SK-N-SH (cell line): ENCODE measurements at regions not wholly inside any gene's neighbourhood (a gene's known extent, or its start where the extent isn't known, plus 50 kb on each side); places are given as distances from the start of the nearest gene placed in this dataset.

Source experiments
- CTCF ChIA-PET: fragments of 300-600, 350-600 bp; formaldehyde crosslinking; extraction: SDS; loops from one replicate; lab custom pipeline; 2021; lab: Yijun Ruan, JAX
- POLR2A ChIA-PET: fragments of 350-600 bp; sonication (Branson Sonifier 250); formaldehyde crosslinking; extraction: SDS; loops from one replicate; lab custom pipeline; 2020; ENCODE audit warnings: antibody characterized with exemption, inconsistent platforms; lab: Yijun Ruan, JAX
- DNase-seq: peaks from one replicate; pipeline ENCODE4 v3.0.0; 2012
- H2AFZ ChIP-seq: fragments of 200-600 bp; sonication (generic); 2 replicates; pipeline ENCODE4 v1.8.1; 2016; ENCODE audit warnings: antibody characterized with exemption, mild to moderate bottlenecking, low read depth
- H3F3A ChIP-seq: fragments of 200-600 bp; sonication (generic); replicated peaks from 2 replicates; pipeline ENCODE3; 2016; ENCODE audit warnings: antibody characterized with exemption, mild to moderate bottlenecking; ENCODE audit not compliant: insufficient read depth
- H3K27ac ChIP-seq, 2 experiments: fragments of 200-500 bp in 1 of 2; fragments of 200-600 bp in 1 of 2; sonication (Bioruptor generic) in 1 of 2; sonication (generic), shearing (Covaris generic) in 1 of 2; 2 replicates each; pipeline versions ENCODE4 v1.5.1 to v1.6.1; 2014 to 2016; ENCODE audit warnings: low read depth in 2 of 2, inconsistent platforms in 1 of 2, low read length in 1 of 2, mild to moderate bottlenecking in 1 of 2, mixed read lengths in 1 of 2
- H3K27me3 ChIP-seq: fragments of 200-600 bp; sonication (generic), shearing (Covaris generic); 2 replicates; pipeline ENCODE4 v1.6.1; 2016; ENCODE audit warnings: mixed run types; ENCODE audit not compliant: insufficient read depth
- H3K36me3 ChIP-seq, 2 experiments: fragments of 200-500 bp in 1 of 2; fragments of 200-600 bp in 1 of 2; sonication (Bioruptor generic) in 1 of 2; sonication (generic) in 1 of 2; replicated peaks in 1 of 2; 2 replicates each; pipeline versions ENCODE3 to v1.5.1; 2014 to 2016; ENCODE audit warnings: low read length in 1 of 2, mild to moderate bottlenecking in 1 of 2; ENCODE audit not compliant: insufficient read depth in 2 of 2, control insufficient read depth in 1 of 2
- H3K4me1 ChIP-seq, 2 experiments: fragments of 200-500 bp in 1 of 2; fragments of 200-600 bp in 1 of 2; sonication (Bioruptor generic) in 1 of 2; sonication (generic), shearing (Covaris generic) in 1 of 2; 2 replicates each; pipeline versions ENCODE4 v1.5.1 to v1.6.1; 2014 to 2016; ENCODE audit warnings: low read depth in 1 of 2, low read length in 1 of 2, mixed run types in 1 of 2; ENCODE audit not compliant: insufficient read depth in 2 of 2, control insufficient read depth in 1 of 2
- H3K4me2 ChIP-seq: fragments of 200-600 bp; sonication (generic), shearing (Covaris generic); 2 replicates; pipeline ENCODE4 v1.6.1; 2017; ENCODE audit warnings: mixed run types
- H3K4me3 ChIP-seq, 2 experiments: fragments of 200-500 bp in 1 of 2; fragments of 200-600 bp in 1 of 2; sonication (Bioruptor generic) in 1 of 2; sonication (generic), shearing (Covaris generic) in 1 of 2; 2 replicates each; pipeline versions ENCODE4 v1.5.1 to v1.8.1; 2014 to 2016; ENCODE audit warnings: low read depth in 2 of 2, inconsistent platforms in 1 of 2, low read length in 1 of 2, mild to moderate bottlenecking in 1 of 2, mixed read lengths in 1 of 2, moderate library complexity in 1 of 2
- H3K79me2 ChIP-seq: fragments of 200-600 bp; sonication (generic); 2 replicates; pipeline ENCODE4 v1.8.1; 2017; ENCODE audit warnings: mild to moderate bottlenecking; ENCODE audit not compliant: insufficient read depth
- H3K9ac ChIP-seq: fragments of 200-600 bp; sonication (generic); 2 replicates; pipeline ENCODE4 v1.6.1; 2017; ENCODE audit warnings: mixed run types
- H3K9me2 ChIP-seq: fragments of 200-600 bp; sonication (generic); 2 replicates; pipeline ENCODE4 v1.6.1; 2017; ENCODE audit warnings: mixed run types
- H3K9me3 ChIP-seq: fragments of 200-600 bp; sonication (generic); 2 replicates; pipeline ENCODE4 v1.6.1; 2017; ENCODE audit warnings: mixed run types, mild to moderate bottlenecking, moderate library complexity
- H4K20me1 ChIP-seq: fragments of 200-600 bp; sonication (generic); 2 replicates; pipeline ENCODE4 v1.6.1; 2017; ENCODE audit warnings: mild to moderate bottlenecking, mixed run types; ENCODE audit not compliant: insufficient read depth
- CHD2 ChIP-seq: fragments of 150-350 bp; IDR thresholded peaks from 2 replicates; pipeline ENCODE4 v1.6.1; 2018; ENCODE audit warnings: low read length; ENCODE audit not compliant: partially characterized antibody
- EP300 ChIP-seq, 2 experiments: IDR thresholded peaks; 2 replicates each; pipeline versions ENCODE4 v1.4.0 to v1.6.1; 2012; ENCODE audit warnings: borderline replicate concordance in 1 of 2, low read depth in 1 of 2, low read length in 1 of 2
- EZH2phosphoT487 ChIP-seq: fragments of 200-600 bp; sonication (generic); IDR thresholded peaks from 2 replicates; pipeline ENCODE4 v1.6.1; 2017; ENCODE audit warnings: low read depth, mixed run types, mild to moderate bottlenecking, antibody characterized with exemption, moderate library complexity, borderline replicate concordance
- NFIC ChIP-seq: IDR thresholded peaks from 2 replicates; pipeline ENCODE4 v1.4.0; 2012; ENCODE audit warnings: borderline replicate concordance
- NRF1 ChIP-seq: IDR thresholded peaks from 2 replicates; pipeline ENCODE4 v1.6.1; 2012; ENCODE audit warnings: low read depth, mild to moderate bottlenecking, low read length
- POLR2AphosphoS5 ChIP-seq: IDR thresholded peaks from 2 replicates; pipeline ENCODE4 v1.6.1; 2012; ENCODE audit warnings: low read depth, low read length
- SIN3A ChIP-seq: IDR thresholded peaks from 2 replicates; pipeline ENCODE4 v1.6.1; 2012; ENCODE audit warnings: low read depth, mild to moderate bottlenecking, low read length, moderate library complexity, borderline replicate concordance
- SMC3 ChIP-seq: IDR thresholded peaks from 2 replicates; pipeline ENCODE4 v1.6.1; 2012; ENCODE audit warnings: low read depth, low read length, improper control_type of control experiment
- TAF1 ChIP-seq: IDR thresholded peaks from 2 replicates; pipeline ENCODE4 v1.6.1; 2012; ENCODE audit warnings: low read depth, mild to moderate bottlenecking, low read length, moderate library complexity, borderline replicate concordance
- TCF12 ChIP-seq: IDR thresholded peaks from 2 replicates; pipeline ENCODE4 v1.4.0; 2012
- TEAD4 ChIP-seq: IDR thresholded peaks from 2 replicates; pipeline ENCODE4 v1.4.0; 2012; ENCODE audit warnings: mild to moderate bottlenecking, borderline replicate concordance; ENCODE audit not compliant: insufficient read depth
- YY1 ChIP-seq: IDR thresholded peaks from 2 replicates; pipeline ENCODE4 v1.4.0; 2012; ENCODE audit warnings: low read depth, mild to moderate bottlenecking
- WGBS: methylation state at CpG from one replicate; pipeline ENCODE4 v1.1.6; 2017; ENCODE audit warnings: low lambda C conversion rate; 5-methylcytosine and 5-hydroxymethylcytosine counted together
- TF ChIP-seq, protein P1 (sequence below): IDR thresholded peaks from 2 replicates; pipeline ENCODE4 v1.4.0; 2012; ENCODE audit warnings: low read depth, borderline replicate concordance
- TF ChIP-seq, protein P2 (sequence below): fragments of 150-350 bp; IDR thresholded peaks from 2 replicates; pipeline ENCODE4 v1.6.1; 2016; ENCODE audit warnings: mild to moderate bottlenecking, low read depth, low read length
- TF ChIP-seq, protein P3 (sequence below): fragments of 200-600 bp; sonication (generic); IDR thresholded peaks from 2 replicates; pipeline ENCODE4 v1.6.1; 2017; ENCODE audit warnings: antibody characterized with exemption, mild to moderate bottlenecking, moderate library complexity
- TF ChIP-seq, protein P4 (sequence below): fragments of 150-350 bp; IDR thresholded peaks from 2 replicates; pipeline ENCODE4 v1.6.1; 2017; ENCODE audit warnings: antibody characterized with exemption, low read length, low read depth, borderline replicate concordance
- TF ChIP-seq, protein P5 (sequence below): IDR thresholded peaks from 2 replicates; pipeline ENCODE4; 2012
- TF ChIP-seq, protein P6 (sequence below): IDR thresholded peaks from 2 replicates; pipeline ENCODE4 v1.6.1; 2012; ENCODE audit warnings: mild to moderate bottlenecking, low read depth, low read length, moderate library complexity
- TF ChIP-seq, protein P7 (sequence below): IDR thresholded peaks from 2 replicates; pipeline ENCODE4 v1.4.0; 2012; ENCODE audit warnings: low read depth, borderline replicate concordance

DNA sequence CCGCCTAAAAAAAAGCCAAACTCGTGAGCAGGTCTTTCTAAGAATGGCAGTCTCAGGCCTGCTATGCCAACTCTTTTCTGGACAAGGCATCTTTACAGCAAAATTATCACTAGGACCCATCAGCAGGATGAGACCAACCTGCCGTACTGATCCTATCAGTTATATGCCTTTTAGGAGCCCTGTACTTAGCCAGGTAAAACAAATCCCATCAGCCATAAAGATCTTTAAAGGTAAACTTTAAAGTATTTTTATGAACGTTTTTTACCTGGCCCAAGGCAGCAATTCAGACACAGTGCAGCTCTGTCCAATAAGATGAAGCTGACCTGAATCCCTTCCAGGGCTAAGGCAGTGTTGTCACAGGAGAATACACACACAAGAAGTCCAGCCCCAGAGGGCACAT is 51.3 kb upstream of the TGM3 start:
- H3K4me2 ChIP-seq = no peak overlapping the region
- peaks cover 9% of the 10 kb centered on the region; the same call in 1 of the 2 replicates for H3K27me3 ChIP-seq
- no peaks in the 10 kb centered on the region for H3K9me3 ChIP-seq
- ChIA-PET CTCF (interaction anchor here (1.5 kb wide), 1 partner anchor 481 kb away, joined by 3 read pairs; no protein-coding TSS in a partner anchor), POLR2A (no interaction called here)
- TF ChIP-seq SIN3A (no peak), TEAD4 (no peak), TCF12 (no peak), YY1 (no peak), SMC3 (no peak), EZH2phosphoT487 (no peak), NFIC (no peak), POLR2AphosphoS5 (no peak), CHD2 (no peak), TAF1 (no peak), NRF1 (no peak), EP300 (IDR thresholded peaks at IDR 0.05; ENCODE audit: borderline replicate concordance in 1 of 2, low read depth in 1 of 2, low read length in 1 of 2) (no peak)
- TF ChIP-seq, protein P1, sequence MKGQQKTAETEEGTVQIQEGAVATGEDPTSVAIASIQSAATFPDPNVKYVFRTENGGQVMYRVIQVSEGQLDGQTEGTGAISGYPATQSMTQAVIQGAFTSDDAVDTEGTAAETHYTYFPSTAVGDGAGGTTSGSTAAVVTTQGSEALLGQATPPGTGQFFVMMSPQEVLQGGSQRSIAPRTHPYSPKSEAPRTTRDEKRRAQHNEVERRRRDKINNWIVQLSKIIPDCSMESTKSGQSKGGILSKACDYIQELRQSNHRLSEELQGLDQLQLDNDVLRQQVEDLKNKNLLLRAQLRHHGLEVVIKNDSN = no peak
- TF ChIP-seq, protein P2, sequence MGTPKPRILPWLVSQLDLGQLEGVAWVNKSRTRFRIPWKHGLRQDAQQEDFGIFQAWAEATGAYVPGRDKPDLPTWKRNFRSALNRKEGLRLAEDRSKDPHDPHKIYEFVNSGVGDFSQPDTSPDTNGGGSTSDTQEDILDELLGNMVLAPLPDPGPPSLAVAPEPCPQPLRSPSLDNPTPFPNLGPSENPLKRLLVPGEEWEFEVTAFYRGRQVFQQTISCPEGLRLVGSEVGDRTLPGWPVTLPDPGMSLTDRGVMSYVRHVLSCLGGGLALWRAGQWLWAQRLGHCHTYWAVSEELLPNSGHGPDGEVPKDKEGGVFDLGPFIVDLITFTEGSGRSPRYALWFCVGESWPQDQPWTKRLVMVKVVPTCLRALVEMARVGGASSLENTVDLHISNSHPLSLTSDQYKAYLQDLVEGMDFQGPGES = no peak
- TF ChIP-seq, protein P3, sequence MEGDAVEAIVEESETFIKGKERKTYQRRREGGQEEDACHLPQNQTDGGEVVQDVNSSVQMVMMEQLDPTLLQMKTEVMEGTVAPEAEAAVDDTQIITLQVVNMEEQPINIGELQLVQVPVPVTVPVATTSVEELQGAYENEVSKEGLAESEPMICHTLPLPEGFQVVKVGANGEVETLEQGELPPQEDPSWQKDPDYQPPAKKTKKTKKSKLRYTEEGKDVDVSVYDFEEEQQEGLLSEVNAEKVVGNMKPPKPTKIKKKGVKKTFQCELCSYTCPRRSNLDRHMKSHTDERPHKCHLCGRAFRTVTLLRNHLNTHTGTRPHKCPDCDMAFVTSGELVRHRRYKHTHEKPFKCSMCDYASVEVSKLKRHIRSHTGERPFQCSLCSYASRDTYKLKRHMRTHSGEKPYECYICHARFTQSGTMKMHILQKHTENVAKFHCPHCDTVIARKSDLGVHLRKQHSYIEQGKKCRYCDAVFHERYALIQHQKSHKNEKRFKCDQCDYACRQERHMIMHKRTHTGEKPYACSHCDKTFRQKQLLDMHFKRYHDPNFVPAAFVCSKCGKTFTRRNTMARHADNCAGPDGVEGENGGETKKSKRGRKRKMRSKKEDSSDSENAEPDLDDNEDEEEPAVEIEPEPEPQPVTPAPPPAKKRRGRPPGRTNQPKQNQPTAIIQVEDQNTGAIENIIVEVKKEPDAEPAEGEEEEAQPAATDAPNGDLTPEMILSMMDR = no peak
- TF ChIP-seq, protein P4, sequence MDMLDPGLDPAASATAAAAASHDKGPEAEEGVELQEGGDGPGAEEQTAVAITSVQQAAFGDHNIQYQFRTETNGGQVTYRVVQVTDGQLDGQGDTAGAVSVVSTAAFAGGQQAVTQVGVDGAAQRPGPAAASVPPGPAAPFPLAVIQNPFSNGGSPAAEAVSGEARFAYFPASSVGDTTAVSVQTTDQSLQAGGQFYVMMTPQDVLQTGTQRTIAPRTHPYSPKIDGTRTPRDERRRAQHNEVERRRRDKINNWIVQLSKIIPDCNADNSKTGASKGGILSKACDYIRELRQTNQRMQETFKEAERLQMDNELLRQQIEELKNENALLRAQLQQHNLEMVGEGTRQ = no peak
- TF ChIP-seq, protein P5, sequence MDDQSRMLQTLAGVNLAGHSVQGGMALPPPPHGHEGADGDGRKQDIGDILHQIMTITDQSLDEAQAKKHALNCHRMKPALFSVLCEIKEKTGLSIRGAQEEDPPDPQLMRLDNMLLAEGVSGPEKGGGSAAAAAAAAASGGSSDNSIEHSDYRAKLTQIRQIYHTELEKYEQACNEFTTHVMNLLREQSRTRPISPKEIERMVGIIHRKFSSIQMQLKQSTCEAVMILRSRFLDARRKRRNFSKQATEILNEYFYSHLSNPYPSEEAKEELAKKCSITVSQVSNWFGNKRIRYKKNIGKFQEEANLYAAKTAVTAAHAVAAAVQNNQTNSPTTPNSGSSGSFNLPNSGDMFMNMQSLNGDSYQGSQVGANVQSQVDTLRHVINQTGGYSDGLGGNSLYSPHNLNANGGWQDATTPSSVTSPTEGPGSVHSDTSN = no peak
- TF ChIP-seq, protein P6, sequence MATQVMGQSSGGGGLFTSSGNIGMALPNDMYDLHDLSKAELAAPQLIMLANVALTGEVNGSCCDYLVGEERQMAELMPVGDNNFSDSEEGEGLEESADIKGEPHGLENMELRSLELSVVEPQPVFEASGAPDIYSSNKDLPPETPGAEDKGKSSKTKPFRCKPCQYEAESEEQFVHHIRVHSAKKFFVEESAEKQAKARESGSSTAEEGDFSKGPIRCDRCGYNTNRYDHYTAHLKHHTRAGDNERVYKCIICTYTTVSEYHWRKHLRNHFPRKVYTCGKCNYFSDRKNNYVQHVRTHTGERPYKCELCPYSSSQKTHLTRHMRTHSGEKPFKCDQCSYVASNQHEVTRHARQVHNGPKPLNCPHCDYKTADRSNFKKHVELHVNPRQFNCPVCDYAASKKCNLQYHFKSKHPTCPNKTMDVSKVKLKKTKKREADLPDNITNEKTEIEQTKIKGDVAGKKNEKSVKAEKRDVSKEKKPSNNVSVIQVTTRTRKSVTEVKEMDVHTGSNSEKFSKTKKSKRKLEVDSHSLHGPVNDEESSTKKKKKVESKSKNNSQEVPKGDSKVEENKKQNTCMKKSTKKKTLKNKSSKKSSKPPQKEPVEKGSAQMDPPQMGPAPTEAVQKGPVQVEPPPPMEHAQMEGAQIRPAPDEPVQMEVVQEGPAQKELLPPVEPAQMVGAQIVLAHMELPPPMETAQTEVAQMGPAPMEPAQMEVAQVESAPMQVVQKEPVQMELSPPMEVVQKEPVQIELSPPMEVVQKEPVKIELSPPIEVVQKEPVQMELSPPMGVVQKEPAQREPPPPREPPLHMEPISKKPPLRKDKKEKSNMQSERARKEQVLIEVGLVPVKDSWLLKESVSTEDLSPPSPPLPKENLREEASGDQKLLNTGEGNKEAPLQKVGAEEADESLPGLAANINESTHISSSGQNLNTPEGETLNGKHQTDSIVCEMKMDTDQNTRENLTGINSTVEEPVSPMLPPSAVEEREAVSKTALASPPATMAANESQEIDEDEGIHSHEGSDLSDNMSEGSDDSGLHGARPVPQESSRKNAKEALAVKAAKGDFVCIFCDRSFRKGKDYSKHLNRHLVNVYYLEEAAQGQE = no peak
- TF ChIP-seq, protein P7, sequence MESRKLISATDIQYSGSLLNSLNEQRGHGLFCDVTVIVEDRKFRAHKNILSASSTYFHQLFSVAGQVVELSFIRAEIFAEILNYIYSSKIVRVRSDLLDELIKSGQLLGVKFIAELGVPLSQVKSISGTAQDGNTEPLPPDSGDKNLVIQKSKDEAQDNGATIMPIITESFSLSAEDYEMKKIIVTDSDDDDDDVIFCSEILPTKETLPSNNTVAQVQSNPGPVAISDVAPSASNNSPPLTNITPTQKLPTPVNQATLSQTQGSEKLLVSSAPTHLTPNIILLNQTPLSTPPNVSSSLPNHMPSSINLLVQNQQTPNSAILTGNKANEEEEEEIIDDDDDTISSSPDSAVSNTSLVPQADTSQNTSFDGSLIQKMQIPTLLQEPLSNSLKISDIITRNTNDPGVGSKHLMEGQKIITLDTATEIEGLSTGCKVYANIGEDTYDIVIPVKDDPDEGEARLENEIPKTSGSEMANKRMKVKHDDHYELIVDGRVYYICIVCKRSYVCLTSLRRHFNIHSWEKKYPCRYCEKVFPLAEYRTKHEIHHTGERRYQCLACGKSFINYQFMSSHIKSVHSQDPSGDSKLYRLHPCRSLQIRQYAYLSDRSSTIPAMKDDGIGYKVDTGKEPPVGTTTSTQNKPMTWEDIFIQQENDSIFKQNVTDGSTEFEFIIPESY = no peak
- no peak for DNase-seq
- no peaks in the 10 kb centered on the region for H4K20me1 ChIP-seq
- 35% methylated on average over 4 of the region's 4 CpGs for WGBS
- H3F3A ChIP-seq = no peaks in the 10 kb centered on the region
- no peaks in the 10 kb centered on the region for H3K36me3 ChIP-seq
- no peak overlapping the region for H3K9ac ChIP-seq
- H3K27ac ChIP-seq = no peak overlapping the region
- no peaks in the 10 kb centered on the region for H3K79me2 ChIP-seq
- H3K4me3 ChIP-seq = no peak overlapping the region
- no peaks in the 10 kb centered on the region for H3K9me2 ChIP-seq
- no peaks in the 10 kb centered on the region for H3K4me1 ChIP-seq
- H2AFZ ChIP-seq = no peak overlapping the region
